Stomach (tissue), 8 donors: ENCODE measurements at regions not wholly inside any gene's neighbourhood (a gene's known extent, or its start where the extent isn't known, plus 50 kb on each side); places are given as distances from the start of the nearest gene placed in this dataset.

Experiments used
- DNase-seq, 2 donors: peaks; one replicate each; pipeline versions ENCODE4 v3.0.0 to v3.0.0-alpha.2; 2013 to 2019
- H3K27ac ChIP-seq, 5 donors: fragments of 200-600 bp in 4 of 5; sonication (generic) in 4 of 5; one replicate each; pipeline ENCODE4 v1.5.1; 2013 to 2019; ENCODE audit warnings: mild to moderate bottlenecking in 1 of 5, moderate library complexity in 1 of 5
- H3K27me3 ChIP-seq, 3 donors: fragments of 200-600 bp; sonication (generic); one replicate each; pipeline ENCODE4 v1.5.1; 2017 to 2019; ENCODE audit warnings: mixed run types in 1 of 3
- H3K36me3 ChIP-seq, 4 donors: fragments of 200-600 bp; sonication (generic); 1 replicate in 3 of 4; 2 replicates in 1 of 4; pipeline ENCODE4 v1.5.1; 2016 to 2019
- H3K4me1 ChIP-seq, 4 donors: fragments of 200-600 bp; sonication (generic); one replicate each; pipeline ENCODE4 v1.5.1; 2016 to 2019
- H3K4me3 ChIP-seq, 4 donors: fragments of 200-600 bp; sonication (generic) in 3 of 4; one replicate each; pipeline ENCODE4 v1.5.1; 2016 to 2019; ENCODE audit warnings: mild to moderate bottlenecking in 1 of 4
- H3K9me3 ChIP-seq, 4 donors: fragments of 200-600 bp; sonication (generic); one replicate each; pipeline ENCODE4 v1.5.1; 2016 to 2019
- CTCF ChIP-seq, 7 experiments: fragments of 450-650 bp in 4 of 7; fragments of 200-600 bp in 3 of 7; sonication (generic) in 3 of 7; IDR thresholded peaks; one replicate each; pipeline ENCODE4 v1.5.1; 2016 to 2019; ENCODE audit warnings: antibody characterized with exemption in 7 of 7, control low read depth in 2 of 7, mild to moderate bottlenecking in 1 of 7
- EP300 ChIP-seq: sonication (generic); formaldehyde crosslinking; IDR thresholded peaks from one replicate; pipeline ENCODE4 v1.6.1; 2017; ENCODE audit warnings: antibody characterized with exemption
- POLR2A ChIP-seq, 4 donors: fragments of 450-650 bp; IDR thresholded peaks; one replicate each; pipeline ENCODE4 v1.6.1; 2016; ENCODE audit warnings: antibody characterized with exemption in 4 of 4, control low read depth in 2 of 4, mild to moderate bottlenecking in 1 of 4, moderate library complexity in 1 of 4
- POLR2AphosphoS5 ChIP-seq, 3 donors: sonication (generic); formaldehyde crosslinking; IDR thresholded peaks; one replicate each; pipeline ENCODE4 v1.6.1; 2016; ENCODE audit warnings: antibody characterized with exemption in 3 of 3
- WGBS, 5 donors: extraction: QIAGEN DNeasy Blood & Tissue Kit in 3 of 5; methylation state at CpG; one replicate each; pipeline versions ENCODE4 v1.1.5 to v1.1.7; 2013 to 2018; 5-methylcytosine and 5-hydroxymethylcytosine counted together
- intact Hi-C: fragments of 100-400 bp; cut with DNase I; formaldehyde crosslinking; loops from one replicate; pipeline ENCODE4 v1.15.1; 2023; ENCODE audit warnings: low total_unique reads
- donor health status: healthy with polysubstance abuse.
- donor health status: Bipolar disorder and iron deficiency.
- donor health status: healthy.

- 62 to 74% (median 67%) methylated on average over 3 of the region's 3 CpGs for WGBS, 5 donors
- intact Hi-C loops = no loop called here
Observed at GRCh38 chr20:12695937-12696336, 312.8 kb upstream of the SPTLC3 start.

GRCh38 chr20:12698817-12699216 is 310.0 kb upstream of the SPTLC3 start:
- peaks cover 0 to 9% (median 0%) of the 10 kb centered on the region in 4 donors for H3K4me1 ChIP-seq
- 17 to 31% (median 25%) methylated on average over 2 of the region's 2 CpGs for WGBS, 5 donors
- H3K36me3 ChIP-seq = no peaks in the 10 kb centered on the region
- no peak overlapping the region for H3K27ac ChIP-seq
- H3K9me3 ChIP-seq = no peaks in the 10 kb centered on the region
- peak in 1 of 2 donors; percentile 26 for DNase-seq
- intact Hi-C loops = no loop called here
- no peak overlapping the region for H3K4me3 ChIP-seq
- no peaks in the 10 kb centered on the region for H3K27me3 ChIP-seq
- no peak for TF ChIP-seq EP300
- TF ChIP-seq POLR2AphosphoS5 (IDR thresholded peaks at IDR 0.05) = no peak
- TF ChIP-seq CTCF (IDR thresholded peaks at IDR 0.05) = no peak
- TF ChIP-seq POLR2A (IDR thresholded peaks at IDR 0.05) = no peak

More at GRCh38 chr20:12695937-12696336, 312.8 kb upstream of the SPTLC3 start:
- Histone ChIP-seq H3K4me3 (no peak overlapping the region), H3K9me3 (no peaks in the 10 kb centered on the region), H3K36me3 (no peaks in the 10 kb centered on the region), H3K27me3 (no peaks in the 10 kb centered on the region), H3K27ac (no peak overlapping the region), H3K4me1 (peaks cover 0 to 9% (median 0%) of the 10 kb centered on the region in 4 donors)
- DNase-seq = no peak
- TF ChIP-seq EP300 (no peak), CTCF (IDR thresholded peaks at IDR 0.05) (no peak), POLR2A (IDR thresholded peaks at IDR 0.05) (no peak), POLR2AphosphoS5 (IDR thresholded peaks at IDR 0.05) (no peak)

GRCh38 chr20:12699374-12700228 is 309.2 kb upstream of the SPTLC3 start:
- 43 to 50% (median 47%) methylated on average over 5 of the region's 5 CpGs for WGBS, 5 donors
- DNase-seq = peak in 1 of 2 donors; percentile 34
- TF ChIP-seq EP300 = no peak
- TF ChIP-seq CTCF (IDR thresholded peaks at IDR 0.05) = no peak
- TF ChIP-seq POLR2AphosphoS5 (IDR thresholded peaks at IDR 0.05) = no peak
- no peak for TF ChIP-seq POLR2A (IDR thresholded peaks at IDR 0.05)
- no peaks in the 10 kb centered on the region for H3K27me3 ChIP-seq
- H3K4me1 ChIP-seq = peaks cover 0 to 9% (median 0%) of the 10 kb centered on the region in 4 donors
- no peaks in the 10 kb centered on the region for H3K36me3 ChIP-seq
- intact Hi-C loops = no loop called here
- H3K9me3 ChIP-seq = no peaks in the 10 kb centered on the region
- H3K27ac ChIP-seq = no peak overlapping the region
- no peak overlapping the region for H3K4me3 ChIP-seq

- no peaks in the 10 kb centered on the region for H3K36me3 ChIP-seq
- no peak overlapping the region for H3K4me3 ChIP-seq
- no peak for DNase-seq
- no peaks in the 10 kb centered on the region for H3K9me3 ChIP-seq
- intact Hi-C loops = no loop called here
- peaks cover 0 to 9% (median 0%) of the 10 kb centered on the region in 4 donors for H3K4me1 ChIP-seq
- H3K27me3 ChIP-seq = no peaks in the 10 kb centered on the region
- TF ChIP-seq POLR2AphosphoS5 (IDR thresholded peaks at IDR 0.05) (no peak), EP300 (no peak), POLR2A (IDR thresholded peaks at IDR 0.05) (no peak), CTCF (IDR thresholded peaks at IDR 0.05) (no peak)
- WGBS, 5 donors = 85 to 88% (median 86%) methylated on average over 9 of the region's 9 CpGs
- no peak overlapping the region for H3K27ac ChIP-seq
Observed at GRCh38 chr20:12700701-12701100, 308.1 kb upstream of the SPTLC3 start.
